ENCODE measurements at regions not wholly inside any gene's neighbourhood (a gene's known extent, or its start where the extent isn't known, plus 50 kb on each side); places are given as distances from the start of the nearest gene placed in this dataset.

DNA sequence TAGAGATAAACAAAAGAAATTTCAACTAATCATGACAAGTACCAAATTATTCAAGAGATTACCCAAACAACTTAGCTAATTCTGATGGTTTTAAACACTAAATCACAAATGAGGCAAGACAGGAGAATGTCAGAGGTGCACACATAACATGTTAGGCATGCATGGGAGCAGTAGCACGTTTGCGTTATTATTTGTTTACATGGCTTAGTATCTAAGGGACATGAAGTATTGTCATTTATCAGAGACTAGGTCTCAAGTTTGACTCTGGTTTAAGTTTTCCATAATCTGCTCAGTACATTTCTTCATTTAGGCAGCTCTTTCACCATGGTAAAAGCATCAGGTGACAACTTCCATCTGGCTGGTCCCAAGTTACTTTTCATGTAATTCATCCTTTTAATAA lies 244.1 kb upstream of the TNC start:
- no peaks in the 10 kb centered on the region for H3K27me3 ChIP-seq (ENCODE audit: control insufficient read depth, insufficient read depth, low read length, poor library complexity, severe bottlenecking)
- Mint-ChIP-seq H3K4me1 (peaks cover 30% of the 10 kb centered on the region), H3K27me3 (ENCODE audit: insufficient read depth) (no peaks in the 10 kb centered on the region), H3K4me3 (no peak overlapping the region), H3K27ac (no peak overlapping the region), H3K9me3 (no peaks in the 10 kb centered on the region), H3K36me3 (ENCODE audit: low read depth) (no peaks in the 10 kb centered on the region)
- H3K4me3 ChIP-seq (ENCODE audit: low read length): no peak overlapping the region
- H3K9ac ChIP-seq (ENCODE audit: extremely low read depth, low read length, poor library complexity, severe bottlenecking): no peak overlapping the region
- H3K4me1 ChIP-seq (ENCODE audit: control insufficient read depth, insufficient read depth, low read length): peaks cover 16% of the 10 kb centered on the region
- H3K36me3 ChIP-seq (ENCODE audit: control insufficient read depth, insufficient read depth, low read length): no peaks in the 10 kb centered on the region
- WGBS, 2 experiments (ENCODE audit: insufficient coverage in 1 of 2, insufficient read length in 1 of 2): 48 to 50% methylated on average over 2 of the region's 2 CpGs
- TF ChIP-seq, protein P1, sequence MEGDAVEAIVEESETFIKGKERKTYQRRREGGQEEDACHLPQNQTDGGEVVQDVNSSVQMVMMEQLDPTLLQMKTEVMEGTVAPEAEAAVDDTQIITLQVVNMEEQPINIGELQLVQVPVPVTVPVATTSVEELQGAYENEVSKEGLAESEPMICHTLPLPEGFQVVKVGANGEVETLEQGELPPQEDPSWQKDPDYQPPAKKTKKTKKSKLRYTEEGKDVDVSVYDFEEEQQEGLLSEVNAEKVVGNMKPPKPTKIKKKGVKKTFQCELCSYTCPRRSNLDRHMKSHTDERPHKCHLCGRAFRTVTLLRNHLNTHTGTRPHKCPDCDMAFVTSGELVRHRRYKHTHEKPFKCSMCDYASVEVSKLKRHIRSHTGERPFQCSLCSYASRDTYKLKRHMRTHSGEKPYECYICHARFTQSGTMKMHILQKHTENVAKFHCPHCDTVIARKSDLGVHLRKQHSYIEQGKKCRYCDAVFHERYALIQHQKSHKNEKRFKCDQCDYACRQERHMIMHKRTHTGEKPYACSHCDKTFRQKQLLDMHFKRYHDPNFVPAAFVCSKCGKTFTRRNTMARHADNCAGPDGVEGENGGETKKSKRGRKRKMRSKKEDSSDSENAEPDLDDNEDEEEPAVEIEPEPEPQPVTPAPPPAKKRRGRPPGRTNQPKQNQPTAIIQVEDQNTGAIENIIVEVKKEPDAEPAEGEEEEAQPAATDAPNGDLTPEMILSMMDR (conservative IDR thresholded peaks at IDR 0.05): no peak
- H3K27ac ChIP-seq (ENCODE audit: low read depth, low read length): no peak overlapping the region
- no peak for DNase-seq
- H3K9me3 ChIP-seq (ENCODE audit: control insufficient read depth, low read length): no peaks in the 10 kb centered on the region

DNA sequence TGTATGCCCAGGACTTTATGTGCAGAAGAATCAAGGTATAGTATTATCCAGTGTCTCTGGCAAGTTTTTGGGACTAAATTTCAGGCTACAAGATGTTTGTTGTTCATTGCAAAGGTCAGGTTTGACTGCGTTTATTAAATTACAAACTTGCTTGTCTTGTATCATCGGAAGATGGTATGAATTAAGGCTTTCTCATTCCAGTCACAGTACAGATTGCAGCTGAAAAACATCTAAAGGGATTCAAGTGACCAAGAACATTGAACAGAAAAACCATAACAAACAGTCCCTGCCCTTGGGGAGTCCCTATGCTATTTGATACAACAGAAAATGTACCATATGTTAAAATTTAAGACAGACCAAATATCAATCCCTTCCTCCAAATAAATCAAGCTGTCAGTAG lies 244.7 kb upstream of the TNC start:
- no peak overlapping the region for H3K27ac ChIP-seq (ENCODE audit: low read depth, low read length)
- no peaks in the 10 kb centered on the region for H3K36me3 ChIP-seq (ENCODE audit: control insufficient read depth, insufficient read depth, low read length)
- no peak for DNase-seq
- H3K27me3 Mint-ChIP-seq (ENCODE audit: insufficient read depth): no peaks in the 10 kb centered on the region
- TF ChIP-seq, protein P1 (conservative IDR thresholded peaks at IDR 0.05): no peak
- H3K9ac ChIP-seq (ENCODE audit: extremely low read depth, low read length, poor library complexity, severe bottlenecking): no peak overlapping the region
- WGBS, 2 experiments (ENCODE audit: insufficient coverage in 1 of 2, insufficient read length in 1 of 2): 95 to 100% methylated on average over 2 of the region's 2 CpGs
- H3K4me1 Mint-ChIP-seq: peaks cover 33% of the 10 kb centered on the region
- no peaks in the 10 kb centered on the region for H3K9me3 Mint-ChIP-seq
- no peaks in the 10 kb centered on the region for H3K9me3 ChIP-seq (ENCODE audit: control insufficient read depth, low read length)
- no peak overlapping the region for H3K27ac Mint-ChIP-seq
- no peak overlapping the region for H3K4me3 Mint-ChIP-seq
- no peak overlapping the region for H3K4me3 ChIP-seq (ENCODE audit: low read length)
- H3K36me3 Mint-ChIP-seq (ENCODE audit: low read depth): no peaks in the 10 kb centered on the region
- no peaks in the 10 kb centered on the region for H3K27me3 ChIP-seq (ENCODE audit: control insufficient read depth, insufficient read depth, low read length, poor library complexity, severe bottlenecking)
- peaks cover 20% of the 10 kb centered on the region for H3K4me1 ChIP-seq (ENCODE audit: control insufficient read depth, insufficient read depth, low read length)

DNA sequence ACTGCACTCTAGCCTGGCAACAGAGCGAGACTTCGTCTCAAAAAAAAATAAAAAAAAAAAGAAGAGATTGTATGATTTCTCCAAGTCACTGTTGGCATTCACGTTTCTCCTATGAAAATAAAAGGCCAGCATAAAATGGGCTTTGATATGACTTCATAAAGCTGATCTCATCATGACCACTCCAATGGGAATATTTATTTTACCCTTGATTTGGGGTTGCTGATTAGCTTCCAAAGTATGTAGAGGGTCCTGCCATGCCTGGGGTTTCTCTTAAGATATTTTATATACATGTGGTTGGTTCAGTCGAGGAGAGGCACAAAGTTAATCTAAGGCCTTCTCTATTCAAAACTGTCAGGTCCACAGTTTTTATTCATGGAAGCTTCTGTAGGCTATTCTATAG lies 247.0 kb upstream of the TNC start:
- no peaks in the 10 kb centered on the region for H3K9me3 ChIP-seq (ENCODE audit: control insufficient read depth, low read length)
- no peaks in the 10 kb centered on the region for H3K36me3 Mint-ChIP-seq (ENCODE audit: low read depth)
- no peak overlapping the region for H3K27ac ChIP-seq (ENCODE audit: low read depth, low read length)
- H3K36me3 ChIP-seq (ENCODE audit: control insufficient read depth, insufficient read depth, low read length): no peaks in the 10 kb centered on the region
- peaks cover 16% of the 10 kb centered on the region for H3K4me1 ChIP-seq (ENCODE audit: control insufficient read depth, insufficient read depth, low read length)
- peaks cover 22% of the 10 kb centered on the region for H3K4me1 Mint-ChIP-seq
- no peak overlapping the region for H3K4me3 Mint-ChIP-seq
- TF ChIP-seq, protein P1 (conservative IDR thresholded peaks at IDR 0.05): no peak
- WGBS, 2 experiments (ENCODE audit: insufficient coverage in 1 of 2, insufficient read length in 1 of 2): 96 to 100% methylated on average over 2 to 4 of the region's 4 CpGs
- H3K27ac Mint-ChIP-seq: no peak overlapping the region
- no peak overlapping the region for H3K4me3 ChIP-seq (ENCODE audit: low read length)
- H3K27me3 ChIP-seq (ENCODE audit: control insufficient read depth, insufficient read depth, low read length, poor library complexity, severe bottlenecking): no peaks in the 10 kb centered on the region
- H3K9me3 Mint-ChIP-seq: no peaks in the 10 kb centered on the region
- H3K27me3 Mint-ChIP-seq (ENCODE audit: insufficient read depth): no peaks in the 10 kb centered on the region
- no peak for DNase-seq
- no peak overlapping the region for H3K9ac ChIP-seq (ENCODE audit: extremely low read depth, low read length, poor library complexity, severe bottlenecking)

Data from endodermal cell (in vitro differentiated cells).